ENCODE measurements at regions not wholly inside any gene's neighbourhood (a gene's known extent, or its start where the extent isn't known, plus 50 kb on each side); places are given as distances from the start of the nearest gene placed in this dataset.

- DNase-seq (ENCODE audit: low read depth), result no peak
- TF ChIP-seq, protein P1, sequence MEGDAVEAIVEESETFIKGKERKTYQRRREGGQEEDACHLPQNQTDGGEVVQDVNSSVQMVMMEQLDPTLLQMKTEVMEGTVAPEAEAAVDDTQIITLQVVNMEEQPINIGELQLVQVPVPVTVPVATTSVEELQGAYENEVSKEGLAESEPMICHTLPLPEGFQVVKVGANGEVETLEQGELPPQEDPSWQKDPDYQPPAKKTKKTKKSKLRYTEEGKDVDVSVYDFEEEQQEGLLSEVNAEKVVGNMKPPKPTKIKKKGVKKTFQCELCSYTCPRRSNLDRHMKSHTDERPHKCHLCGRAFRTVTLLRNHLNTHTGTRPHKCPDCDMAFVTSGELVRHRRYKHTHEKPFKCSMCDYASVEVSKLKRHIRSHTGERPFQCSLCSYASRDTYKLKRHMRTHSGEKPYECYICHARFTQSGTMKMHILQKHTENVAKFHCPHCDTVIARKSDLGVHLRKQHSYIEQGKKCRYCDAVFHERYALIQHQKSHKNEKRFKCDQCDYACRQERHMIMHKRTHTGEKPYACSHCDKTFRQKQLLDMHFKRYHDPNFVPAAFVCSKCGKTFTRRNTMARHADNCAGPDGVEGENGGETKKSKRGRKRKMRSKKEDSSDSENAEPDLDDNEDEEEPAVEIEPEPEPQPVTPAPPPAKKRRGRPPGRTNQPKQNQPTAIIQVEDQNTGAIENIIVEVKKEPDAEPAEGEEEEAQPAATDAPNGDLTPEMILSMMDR (conservative IDR thresholded peaks at IDR 0.05; ENCODE audit: low read depth, low read length), result no peak
- H3K4me3 ChIP-seq (ENCODE audit: low read depth, low read length), result no peak overlapping the region
These were observed 415.4 kb upstream of the SEMA6A start for GRCh38 chr5:116989995-116990394.

DNA sequence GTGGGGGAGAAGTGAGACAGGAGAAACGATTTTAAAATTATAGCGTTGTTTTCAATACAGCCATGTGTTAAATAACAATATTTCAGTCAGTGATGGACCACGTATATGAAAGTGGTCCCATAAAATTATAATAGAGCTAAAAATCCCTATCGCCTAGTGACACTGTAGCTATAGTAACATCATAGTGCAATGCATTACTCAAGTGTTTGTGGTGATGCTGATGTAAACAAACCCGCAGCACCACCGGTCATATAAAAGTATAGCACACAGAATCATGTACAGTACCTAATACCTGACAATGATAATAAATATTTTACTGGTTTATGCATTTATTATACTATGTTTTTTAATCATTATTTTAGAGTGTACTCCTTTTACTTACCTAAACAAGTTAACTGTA is 407.4 kb upstream of the SEMA6A start:
- H3K4me3 ChIP-seq (ENCODE audit: low read depth, low read length), result no peak overlapping the region
- DNase-seq (ENCODE audit: low read depth), result no peak
- TF ChIP-seq, protein P1 (conservative IDR thresholded peaks at IDR 0.05; ENCODE audit: low read depth, low read length), result no peak

GRCh38 chr5:116980581-116980980 is 406.0 kb upstream of the SEMA6A start:
- TF ChIP-seq, protein P1 (conservative IDR thresholded peaks at IDR 0.05; ENCODE audit: low read depth, low read length), result no peak
- no peak for DNase-seq (ENCODE audit: low read depth)
- no peak overlapping the region for H3K4me3 ChIP-seq (ENCODE audit: low read depth, low read length)

GRCh38 chr5:116976767-116977166 is 402.1 kb upstream of the SEMA6A start:
- TF ChIP-seq, protein P1 (conservative IDR thresholded peaks at IDR 0.05; ENCODE audit: low read depth, low read length), result no peak
- DNase-seq (ENCODE audit: low read depth), result no peak

GRCh38 chr5:116971131-116971530 is 396.5 kb upstream of the SEMA6A start:
- DNase-seq (ENCODE audit: low read depth), result no peak
- H3K4me3 ChIP-seq (ENCODE audit: low read depth, low read length), result no peak overlapping the region
- TF ChIP-seq, protein P1 (conservative IDR thresholded peaks at IDR 0.05; ENCODE audit: low read depth, low read length), result no peak

More at GRCh38 chr5:116976767-116977166, 402.1 kb upstream of the SEMA6A start:
- H3K4me3 ChIP-seq (ENCODE audit: low read depth, low read length), result no peak overlapping the region

GRCh38 chr5:116970318-116970717 is 395.7 kb upstream of the SEMA6A start:
- no peak for DNase-seq (ENCODE audit: low read depth)
- H3K4me3 ChIP-seq (ENCODE audit: low read depth, low read length), result no peak overlapping the region
- TF ChIP-seq, protein P1 (conservative IDR thresholded peaks at IDR 0.05; ENCODE audit: low read depth, low read length), result no peak

GRCh38 chr5:116964438-116964837 is 389.8 kb upstream of the SEMA6A start:
- no peak for DNase-seq (ENCODE audit: low read depth)
- TF ChIP-seq, protein P1 (conservative IDR thresholded peaks at IDR 0.05; ENCODE audit: low read depth, low read length), result no peak
- no peak overlapping the region for H3K4me3 ChIP-seq (ENCODE audit: low read depth, low read length)
